ACHN (cell line): ENCODE measurements at regions not wholly inside any gene's neighbourhood (a gene's known extent, or its start where the extent isn't known, plus 50 kb on each side); places are given as distances from the start of the nearest gene placed in this dataset.

ENCODE experiments used
- DNase-seq: peaks from one replicate; pipeline ENCODE4 v3.0.0-alpha.2; 2015
- in situ Hi-C: cut with HindIII; loops from 2 replicates; pipeline ENCODE4 v1.10.0; 2017; ENCODE audit warnings: low sequenced_read_pairs, low pct_ligation_motif_present, low pct_unique_long_range_greater_than_20kb

- in situ Hi-C loops, result no loop called here
- DNase-seq, result no peak
These were observed 86.4 kb upstream of the FRMD1 start for GRCh38 chr6:168165373-168165772.

DNA sequence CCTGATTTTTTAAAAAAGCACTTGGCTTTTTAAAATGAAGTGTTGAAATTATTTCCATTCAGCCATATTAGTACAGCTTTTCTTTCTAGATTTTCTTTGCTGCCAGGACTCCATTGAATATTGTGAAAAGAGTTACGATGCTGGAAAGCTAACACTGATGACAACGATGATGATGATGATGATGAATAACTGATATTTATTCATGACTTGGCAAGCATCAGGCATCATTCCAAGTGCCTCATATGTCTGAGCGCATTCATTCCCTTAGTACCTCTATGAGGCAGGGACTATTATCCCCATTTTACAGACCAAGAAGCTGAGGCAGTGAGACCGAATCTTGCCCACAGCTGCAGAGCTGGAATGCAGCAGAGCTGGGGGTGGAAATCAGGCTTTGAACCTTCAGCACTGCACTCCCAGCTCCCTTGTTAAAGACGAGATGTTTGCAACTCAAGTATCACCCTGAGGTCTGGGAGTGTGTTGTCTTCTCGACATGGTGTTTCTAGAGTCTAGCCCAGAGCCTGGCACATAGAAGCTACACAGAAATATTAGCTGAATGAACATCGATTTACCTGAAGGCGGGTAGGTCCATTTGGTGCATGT, 85.5 kb upstream of the FRMD1 start:
- in situ Hi-C loops, result no loop called here
- no peak for DNase-seq

DNA sequence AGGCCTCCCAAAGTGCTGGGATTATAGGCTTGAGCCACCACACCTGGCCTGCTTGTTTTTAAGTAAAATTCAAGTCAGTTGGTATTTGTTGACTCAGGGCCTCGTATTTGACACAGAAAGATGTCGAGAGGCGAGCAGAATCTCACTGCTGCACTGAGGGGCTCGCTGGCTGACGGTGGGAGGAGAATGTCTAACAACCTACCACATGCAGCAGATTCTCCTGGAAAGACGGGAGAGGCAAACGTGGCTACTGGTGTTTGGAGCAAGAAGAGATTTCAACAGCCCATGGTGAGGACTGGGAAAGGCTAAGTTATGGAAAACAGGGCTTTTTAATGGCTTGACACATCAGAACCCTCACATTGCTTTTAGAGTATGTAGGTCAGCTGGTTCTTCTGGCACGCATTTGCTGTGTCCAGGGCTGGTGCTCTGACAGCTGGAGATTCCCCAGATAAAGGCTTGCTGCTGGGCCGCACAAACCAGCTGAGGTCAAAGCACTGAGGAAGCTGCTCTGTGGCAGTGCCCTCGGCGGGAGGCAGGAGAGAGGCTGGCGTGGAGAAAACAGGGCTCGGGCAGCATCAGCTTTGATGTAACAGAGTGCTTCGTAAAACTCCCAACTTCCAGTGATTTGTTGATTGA, 84.2 kb upstream of the FRMD1 start:
- no peak for DNase-seq
- in situ Hi-C loops, result no loop called here

GRCh38 chr6:168162366-168162765, 83.4 kb upstream of the FRMD1 start:
- DNase-seq, result no peak
- in situ Hi-C loops, result no loop called here

- in situ Hi-C loops, result no loop called here
- DNase-seq, result no peak
These were observed 82.3 kb upstream of the FRMD1 start for GRCh38 chr6:168161371-168161750.

DNA sequence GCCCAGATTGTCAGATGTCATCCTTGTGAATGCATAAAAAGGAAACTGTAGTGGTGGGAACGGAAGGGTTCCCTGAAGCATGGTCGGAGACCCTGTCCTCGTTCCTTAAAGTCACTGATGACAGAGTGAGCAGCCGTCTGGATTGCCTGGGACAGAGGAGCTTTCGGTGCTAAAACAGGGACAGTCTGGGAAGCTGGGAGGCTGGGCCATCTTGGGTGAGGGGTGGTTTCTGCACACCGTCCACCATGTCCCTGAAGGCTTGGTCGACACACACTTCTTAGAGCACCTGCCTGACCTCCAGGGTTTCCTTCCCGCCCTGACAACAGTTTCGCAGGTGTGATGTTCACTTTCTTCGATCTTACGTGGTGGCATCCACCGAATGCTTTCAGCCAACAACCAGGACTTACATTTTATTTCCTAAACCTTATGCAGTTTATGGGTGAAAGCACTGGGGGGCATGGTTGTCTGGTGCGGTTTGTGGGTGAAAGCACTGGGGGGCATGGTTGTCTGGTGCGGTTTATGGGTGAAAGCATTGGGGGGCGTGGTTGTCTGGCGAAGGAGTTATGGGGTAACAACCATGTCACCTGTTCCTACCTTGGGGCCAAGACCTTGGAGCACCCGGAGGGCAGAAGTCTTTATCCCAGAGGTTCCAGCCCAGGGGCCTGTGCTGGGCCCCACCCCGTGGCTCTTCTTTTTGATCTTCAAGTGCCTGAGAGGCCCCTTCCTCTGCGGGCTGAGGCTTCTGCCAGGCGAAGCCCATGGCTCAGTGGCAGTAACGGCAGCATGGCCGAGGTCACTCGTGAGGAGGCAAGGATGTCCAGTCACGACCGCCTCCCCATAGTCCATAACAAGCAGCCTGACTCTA, 81.7 kb upstream of the FRMD1 start:
- in situ Hi-C loops, result no loop called here
- no peak for DNase-seq

DNA sequence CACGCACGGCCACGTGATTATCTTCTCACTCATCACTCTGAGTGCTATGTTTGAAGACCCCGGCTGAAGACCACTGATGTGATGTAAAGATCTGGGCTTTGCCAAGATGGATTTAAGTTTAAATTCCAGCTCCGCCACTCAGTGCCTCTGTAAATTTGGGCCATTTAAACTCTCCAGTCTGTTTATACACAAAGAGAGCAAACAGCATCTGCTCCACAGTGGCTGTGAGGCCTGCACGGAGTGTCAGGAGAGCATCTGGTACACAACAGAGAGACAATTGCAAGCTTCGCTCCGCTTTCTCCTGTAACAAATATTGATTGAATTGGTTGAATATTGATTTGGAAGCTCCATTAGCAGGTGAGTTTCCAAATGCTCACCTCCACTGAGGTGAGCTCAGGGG, 80.5 kb upstream of the FRMD1 start:
- DNase-seq, result no peak
- in situ Hi-C loops, result no loop called here

DNA sequence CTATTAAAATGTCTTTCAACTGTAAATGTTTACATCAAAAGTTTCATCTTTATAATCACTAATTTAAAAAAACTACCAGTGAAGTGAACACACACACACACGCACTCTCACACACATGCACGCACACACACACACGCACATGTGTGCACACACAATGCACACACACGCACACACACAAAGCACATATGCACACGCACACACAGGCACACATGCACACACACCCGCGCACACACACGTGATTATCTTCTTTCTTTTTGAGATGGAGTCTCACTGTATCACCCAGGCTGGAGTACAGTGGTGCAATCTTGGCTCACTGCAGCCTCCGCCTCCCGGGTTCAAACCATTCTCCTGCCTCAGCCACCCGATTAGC, 80.0 kb upstream of the FRMD1 start:
- DNase-seq, result no peak
- in situ Hi-C loops, result no loop called here

DNA sequence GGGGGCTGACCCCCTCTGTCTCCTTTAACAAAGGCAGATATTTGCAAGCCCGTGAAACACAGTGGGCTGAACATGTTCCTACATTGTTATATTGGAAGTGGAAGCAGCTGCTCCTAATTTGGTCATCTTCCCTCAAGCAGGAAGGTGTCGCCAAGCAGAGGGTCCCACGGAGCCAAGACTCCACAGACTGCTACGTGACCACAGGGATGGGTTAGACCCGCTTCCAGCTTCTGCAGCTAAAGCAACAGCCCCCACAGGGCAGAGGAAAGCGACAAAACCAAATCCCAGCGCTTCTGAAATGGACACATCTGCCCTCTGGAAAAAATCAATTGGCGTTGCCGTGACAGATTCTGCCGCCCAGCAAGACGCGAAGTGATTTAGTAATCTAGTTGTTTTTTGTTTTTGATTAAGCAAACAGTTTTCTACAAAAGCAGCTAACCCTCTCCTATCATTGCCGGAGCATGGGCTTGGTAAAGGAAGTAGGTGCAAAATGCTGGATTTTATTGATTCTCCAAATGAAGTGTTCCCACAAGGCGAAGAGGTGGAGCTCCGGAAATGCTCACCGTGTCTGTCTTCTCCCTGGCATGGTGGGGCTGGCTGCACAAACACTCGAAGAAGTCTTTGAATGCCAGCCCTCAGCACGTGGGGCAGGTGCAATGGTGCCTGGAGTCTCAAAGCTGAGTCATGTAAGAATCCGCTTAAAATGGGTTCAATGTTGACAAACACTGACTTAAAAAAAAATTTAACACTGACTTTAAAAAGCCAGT, 79.4 kb upstream of the FRMD1 start:
- no peak for DNase-seq
- in situ Hi-C loops, result no loop called here

- in situ Hi-C loops, result no loop called here
- DNase-seq, result peak; percentile 33
These were observed 78.5 kb upstream of the FRMD1 start for GRCh38 chr6:168157272-168158212.

- in situ Hi-C loops, result no loop called here
- DNase-seq, result no peak
These were observed 77.8 kb upstream of the FRMD1 start for GRCh38 chr6:168156742-168157265.

DNA sequence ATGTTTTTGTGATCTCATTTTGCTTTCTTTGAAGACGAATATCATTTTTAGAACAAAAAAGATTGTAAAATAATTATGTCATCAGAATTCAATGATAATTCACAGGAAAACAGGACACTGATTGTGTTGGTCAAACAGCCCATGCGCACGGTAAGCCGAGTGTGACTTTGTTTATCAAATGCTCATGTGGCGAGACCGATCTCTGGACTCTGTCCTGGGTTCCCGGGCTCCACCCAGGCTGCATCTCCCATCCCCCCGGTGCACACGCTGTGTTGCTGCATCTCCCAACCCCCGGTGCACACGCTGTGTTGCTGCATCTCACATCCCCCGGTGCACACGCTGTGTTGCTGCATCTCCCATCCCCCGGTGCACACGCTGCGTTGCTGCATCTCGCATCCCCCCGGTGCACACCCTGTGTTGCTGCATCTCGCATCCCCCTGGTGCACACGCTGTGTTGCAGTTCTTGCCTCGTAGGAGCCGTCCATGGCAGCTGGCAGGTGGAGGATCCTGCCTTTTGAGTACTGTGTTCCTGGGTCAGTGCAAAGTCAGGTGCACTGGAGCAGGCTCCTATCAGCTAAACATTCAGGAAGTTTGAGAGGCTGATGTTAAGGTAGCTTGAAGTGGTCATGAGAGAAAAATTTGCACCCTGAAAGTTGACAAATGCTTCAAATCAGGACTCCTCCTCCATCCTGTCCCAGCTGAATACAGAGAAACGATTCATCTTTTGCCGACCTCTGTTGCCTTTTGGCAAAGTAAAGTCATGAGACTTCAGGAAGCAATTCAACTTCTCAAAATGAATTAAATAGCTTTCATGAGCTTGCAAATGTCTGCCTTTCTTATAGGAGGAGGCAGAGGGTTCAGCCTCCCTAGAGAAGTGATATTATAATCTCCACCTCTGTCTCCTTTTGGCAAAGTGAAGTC, 77.1 kb upstream of the FRMD1 start:
- no peak for DNase-seq
- in situ Hi-C loops, result no loop called here

DNA sequence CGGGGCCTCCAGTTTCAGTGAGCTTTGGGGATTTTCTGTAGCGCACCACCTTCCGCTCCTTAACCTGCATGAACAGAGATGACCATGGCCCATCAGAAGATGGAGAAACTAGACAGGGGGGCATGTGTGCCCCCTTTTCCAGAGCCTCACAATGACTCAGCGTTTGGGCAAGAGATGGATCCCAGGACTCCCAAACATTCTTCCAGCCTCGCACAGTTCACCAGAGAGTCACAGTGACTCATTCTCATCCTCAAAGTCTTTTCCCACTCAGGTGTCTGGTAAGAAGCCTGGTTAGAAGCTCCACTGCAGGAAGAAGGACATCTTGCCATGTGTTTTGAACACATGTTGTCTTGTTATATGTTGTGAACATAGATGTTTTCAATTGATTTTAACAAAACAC, 76.2 kb upstream of the FRMD1 start:
- DNase-seq, result no peak
- in situ Hi-C loops, result no loop called here

DNA sequence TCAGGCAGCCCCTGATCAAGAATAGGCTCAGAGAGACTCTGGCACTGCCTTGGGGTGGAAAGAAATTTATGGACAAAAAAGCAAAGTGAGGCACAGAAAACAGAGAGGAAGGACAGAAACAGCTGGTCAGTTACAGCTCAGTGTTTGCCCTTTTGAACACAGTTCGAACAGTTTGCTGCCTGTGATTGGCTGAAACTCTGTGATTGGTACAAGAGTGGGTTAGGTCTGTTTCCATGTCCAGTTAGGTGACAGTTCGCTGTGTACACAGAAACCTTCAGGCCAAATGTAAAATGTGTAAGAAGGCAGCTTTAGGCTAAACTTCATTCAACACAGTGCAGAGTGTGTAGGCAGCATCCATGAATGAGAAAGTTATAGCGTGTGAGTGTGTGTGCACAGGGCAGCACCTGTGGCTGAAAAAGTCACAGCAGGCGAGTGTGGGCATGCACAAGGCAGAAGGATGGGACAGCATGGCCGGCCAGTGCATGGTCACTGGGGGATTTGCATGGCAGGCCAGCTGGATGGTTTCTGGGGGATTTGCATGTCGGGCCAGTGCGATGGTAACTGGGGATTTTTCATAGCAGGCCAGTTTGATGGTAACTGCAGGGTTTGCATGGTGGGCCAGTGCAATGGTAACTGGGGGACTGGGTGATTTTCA, 75.4 kb upstream of the FRMD1 start:
- in situ Hi-C loops, result no loop called here
- no peak for DNase-seq

- DNase-seq, result no peak
- in situ Hi-C loops, result no loop called here
These were observed 74.5 kb upstream of the FRMD1 start for GRCh38 chr6:168153553-168153952.

GRCh38 chr6:168152980-168153379, 74.0 kb upstream of the FRMD1 start:
- in situ Hi-C loops, result no loop called here
- no peak for DNase-seq
